Neural progenitor cell (in vitro differentiated cells): ENCODE measurements at regions not wholly inside any gene's neighbourhood (a gene's known extent, or its start where the extent isn't known, plus 50 kb on each side); places are given as distances from the start of the nearest gene placed in this dataset.

ENCODE experiments used
- DNase-seq: peaks from one replicate; pipeline ENCODE4 v3.0.0-alpha.2; 2016; ENCODE audit warnings: low spot score
- H2AFZ ChIP-seq: fragments of 200-600 bp; sonication (generic); replicated peaks from 2 replicates; pipeline ENCODE4 v1.6.1; 2016; ENCODE audit warnings: antibody characterized with exemption
- H3F3A ChIP-seq: fragments of 200-600 bp; sonication (generic); 2 replicates; pipeline ENCODE4 v1.6.1; 2016; ENCODE audit warnings: antibody characterized with exemption, low read depth
- H3K27ac ChIP-seq: fragments of 200-600 bp; sonication (generic); 2 replicates; pipeline ENCODE4 v1.5.1; 2016; ENCODE audit warnings: mild to moderate bottlenecking
- H3K27me3 ChIP-seq: fragments of 200-600 bp; sonication (generic); 2 replicates; pipeline ENCODE4 v1.6.1; 2016; ENCODE audit warnings: mild to moderate bottlenecking, moderate library complexity
- H3K36me3 ChIP-seq: fragments of 200-600 bp; sonication (generic); 2 replicates; pipeline ENCODE4 v1.5.1; 2016
- H3K4me1 ChIP-seq: fragments of 200-600 bp; sonication (generic); 2 replicates; pipeline ENCODE4 v1.6.1; 2016; ENCODE audit warnings: mixed run types
- H3K4me2 ChIP-seq: fragments of 200-600 bp; sonication (generic); 2 replicates; pipeline ENCODE4 v1.6.1; 2016
- H3K4me3 ChIP-seq: fragments of 200-600 bp; sonication (generic); 2 replicates; pipeline ENCODE4 v1.5.1; 2016
- H3K79me2 ChIP-seq: fragments of 200-600 bp; sonication (generic); 2 replicates; pipeline ENCODE4 v1.6.1; 2016; ENCODE audit warnings: low read depth
- H3K9ac ChIP-seq: fragments of 200-600 bp; sonication (generic); 2 replicates; pipeline ENCODE4 v1.6.1; 2016
- H3K9me3 ChIP-seq: fragments of 200-600 bp; sonication (generic); 2 replicates; pipeline ENCODE4 v1.5.1; 2016; ENCODE audit warnings: low read depth
- H4K20me1 ChIP-seq: fragments of 200-600 bp; sonication (generic); 2 replicates; pipeline ENCODE4 v1.6.1; 2016; ENCODE audit warnings: low read depth
- H3K27ac Mint-ChIP-seq: 3 replicates; pipeline ENCODE4 v1.8.0; 2021; ENCODE audit warnings: mixed read lengths
- H3K27me3 Mint-ChIP-seq: 2 replicates; pipeline ENCODE4 v1.8.0; 2022; ENCODE audit warnings: low read depth, mild to moderate bottlenecking, inconsistent platforms, moderate library complexity, mixed read lengths; ENCODE audit not compliant: insufficient read depth
- H3K36me3 Mint-ChIP-seq: 3 replicates; pipeline ENCODE4 v1.8.0; 2021; ENCODE audit warnings: mixed read lengths
- H3K4me1 Mint-ChIP-seq: 3 replicates; pipeline ENCODE4 v1.8.0; 2021; ENCODE audit warnings: mixed read lengths
- H3K4me3 Mint-ChIP-seq: 3 replicates; pipeline ENCODE4 v1.8.0; 2021; ENCODE audit warnings: mild to moderate bottlenecking, moderate library complexity, mixed read lengths
- H3K9me3 Mint-ChIP-seq: 3 replicates; pipeline ENCODE4 v1.8.0; 2020; ENCODE audit warnings: mixed read lengths
- EZH2 ChIP-seq: fragments of 200-600 bp; sonication (generic); IDR thresholded peaks from 2 replicates; pipeline ENCODE4 v1.6.1; 2017; ENCODE audit warnings: antibody characterized with exemption, mild to moderate bottlenecking, moderate library complexity
- EZH2phosphoT487 ChIP-seq: fragments of 200-600 bp; sonication (generic); IDR thresholded peaks from 2 replicates; pipeline ENCODE4 v1.6.1; 2017; ENCODE audit warnings: antibody characterized with exemption
- TF ChIP-seq, protein P1 (sequence below): fragments of 200-600 bp; sonication (generic); IDR thresholded peaks from 2 replicates; pipeline ENCODE4 v1.5.1; 2017; ENCODE audit warnings: antibody characterized with exemption, mild to moderate bottlenecking

DNA sequence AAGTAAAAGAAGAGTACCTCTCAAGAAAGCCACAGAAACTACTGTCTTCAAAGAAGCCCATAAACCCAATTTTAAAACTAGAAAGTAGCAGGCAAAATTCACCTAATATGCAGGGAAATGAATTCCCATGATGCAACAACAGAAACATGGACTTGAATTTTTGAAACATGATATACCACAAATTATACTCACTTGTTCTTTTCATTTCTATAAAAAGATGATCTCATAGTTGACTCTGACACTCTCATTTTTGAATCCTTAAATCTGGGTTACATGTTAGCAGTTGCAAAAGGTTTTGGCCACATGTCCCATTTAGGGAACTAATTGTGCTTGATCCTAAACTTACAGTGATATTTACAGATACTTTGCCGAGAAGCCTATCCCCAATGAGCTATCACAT is 1130.8 kb downstream of the FAT4 start:
- Histone ChIP-seq H3F3A (no peaks in the 10 kb centered on the region), H3K4me1 (peaks cover 11% of the 10 kb centered on the region), H3K4me3 (no peak overlapping the region), H3K27ac (no peak overlapping the region), H3K79me2 (no peaks in the 10 kb centered on the region), H4K20me1 (no peaks in the 10 kb centered on the region), H3K9me3 (no peaks in the 10 kb centered on the region), H2AFZ (peak overlapping the region; percentile 42), H3K9ac (no peak overlapping the region), H3K36me3 (no peaks in the 10 kb centered on the region), H3K4me2 (no peak overlapping the region), H3K27me3 (no peaks in the 10 kb centered on the region)
- H3K4me1 Mint-ChIP-seq: peaks cover 21% of the 10 kb centered on the region
- no peak for DNase-seq
- TF ChIP-seq, protein P1, sequence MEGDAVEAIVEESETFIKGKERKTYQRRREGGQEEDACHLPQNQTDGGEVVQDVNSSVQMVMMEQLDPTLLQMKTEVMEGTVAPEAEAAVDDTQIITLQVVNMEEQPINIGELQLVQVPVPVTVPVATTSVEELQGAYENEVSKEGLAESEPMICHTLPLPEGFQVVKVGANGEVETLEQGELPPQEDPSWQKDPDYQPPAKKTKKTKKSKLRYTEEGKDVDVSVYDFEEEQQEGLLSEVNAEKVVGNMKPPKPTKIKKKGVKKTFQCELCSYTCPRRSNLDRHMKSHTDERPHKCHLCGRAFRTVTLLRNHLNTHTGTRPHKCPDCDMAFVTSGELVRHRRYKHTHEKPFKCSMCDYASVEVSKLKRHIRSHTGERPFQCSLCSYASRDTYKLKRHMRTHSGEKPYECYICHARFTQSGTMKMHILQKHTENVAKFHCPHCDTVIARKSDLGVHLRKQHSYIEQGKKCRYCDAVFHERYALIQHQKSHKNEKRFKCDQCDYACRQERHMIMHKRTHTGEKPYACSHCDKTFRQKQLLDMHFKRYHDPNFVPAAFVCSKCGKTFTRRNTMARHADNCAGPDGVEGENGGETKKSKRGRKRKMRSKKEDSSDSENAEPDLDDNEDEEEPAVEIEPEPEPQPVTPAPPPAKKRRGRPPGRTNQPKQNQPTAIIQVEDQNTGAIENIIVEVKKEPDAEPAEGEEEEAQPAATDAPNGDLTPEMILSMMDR: no peak
- TF ChIP-seq EZH2phosphoT487: no peak
- TF ChIP-seq EZH2: no peak
- no peak overlapping the region for H3K4me3 Mint-ChIP-seq
- no peaks in the 10 kb centered on the region for H3K9me3 Mint-ChIP-seq
- H3K27ac Mint-ChIP-seq: no peak overlapping the region
- no peaks in the 10 kb centered on the region for H3K27me3 Mint-ChIP-seq
- H3K36me3 Mint-ChIP-seq: no peaks in the 10 kb centered on the region

DNA sequence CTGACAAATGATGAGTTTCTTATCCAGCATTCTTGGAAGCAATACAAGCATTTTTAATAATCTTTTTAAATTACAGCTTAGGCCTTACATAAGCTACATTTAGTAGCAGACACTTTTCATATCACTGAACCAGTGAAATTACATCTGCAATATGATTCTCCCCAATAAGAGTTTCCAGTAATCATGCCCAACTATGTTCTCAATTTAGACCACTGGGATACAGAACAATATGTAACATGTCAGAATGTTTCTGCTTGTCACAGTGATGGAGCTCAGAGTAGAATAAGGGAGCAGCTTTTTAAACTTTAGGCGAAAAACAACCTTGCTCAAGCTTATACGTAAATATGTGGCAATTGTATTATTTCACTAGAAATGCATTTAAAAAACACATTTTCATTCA is 1132.2 kb downstream of the FAT4 start:
- Mint-ChIP-seq H3K4me1 (peaks cover 11% of the 10 kb centered on the region), H3K9me3 (no peaks in the 10 kb centered on the region), H3K4me3 (no peak overlapping the region), H3K36me3 (no peaks in the 10 kb centered on the region), H3K27me3 (no peaks in the 10 kb centered on the region), H3K27ac (no peak overlapping the region)
- TF ChIP-seq, protein P1: no peak
- TF ChIP-seq EZH2: no peak
- no peak for TF ChIP-seq EZH2phosphoT487
- Histone ChIP-seq H3K9me3 (no peaks in the 10 kb centered on the region), H3K4me1 (no peaks in the 10 kb centered on the region), H3F3A (no peaks in the 10 kb centered on the region), H3K4me2 (no peak overlapping the region), H3K4me3 (no peak overlapping the region), H2AFZ (no peak overlapping the region), H3K79me2 (no peaks in the 10 kb centered on the region), H3K27ac (no peak overlapping the region), H3K27me3 (no peaks in the 10 kb centered on the region), H3K9ac (no peak overlapping the region), H3K36me3 (no peaks in the 10 kb centered on the region), H4K20me1 (no peaks in the 10 kb centered on the region)
- no peak for DNase-seq

DNA sequence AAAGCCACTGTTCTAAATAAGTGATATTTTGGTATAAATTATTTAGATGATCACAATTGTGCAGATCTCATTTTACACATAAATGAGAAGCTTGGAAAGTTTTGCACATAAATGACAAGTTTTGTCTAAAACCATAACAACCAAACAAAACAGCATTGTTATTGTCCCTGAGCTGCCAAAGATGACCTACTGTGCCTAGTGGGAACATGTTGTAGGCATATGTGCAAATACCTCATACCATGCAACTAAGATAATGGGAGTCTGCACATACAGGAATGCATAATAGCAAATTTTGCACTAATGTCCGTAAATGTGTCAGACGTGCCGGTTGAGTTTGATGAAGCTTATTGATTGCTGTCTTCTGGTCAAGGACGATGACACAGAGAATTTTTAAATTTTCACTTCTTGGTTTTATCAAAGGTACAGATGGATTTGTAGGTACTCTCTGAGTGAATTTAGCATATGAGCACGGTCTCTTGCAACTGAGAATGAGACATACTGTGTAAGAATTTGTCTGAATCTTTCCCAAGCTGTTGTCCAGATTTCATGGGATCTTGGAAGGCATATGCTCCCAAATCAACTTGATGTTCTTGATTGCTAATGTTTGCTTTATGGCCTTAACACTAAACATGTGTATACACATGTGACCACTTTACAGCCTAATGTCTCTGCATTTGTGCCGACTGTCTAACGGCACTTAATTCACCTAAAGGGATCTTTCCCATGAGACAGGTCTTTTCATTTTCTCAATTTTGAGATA is 1133.5 kb downstream of the FAT4 start:
- Histone ChIP-seq H3K4me2 (no peak overlapping the region), H3K4me3 (no peak overlapping the region), H3F3A (no peaks in the 10 kb centered on the region), H3K9me3 (no peaks in the 10 kb centered on the region), H3K9ac (no peak overlapping the region), H3K4me1 (no peaks in the 10 kb centered on the region), H3K36me3 (no peaks in the 10 kb centered on the region), H4K20me1 (no peaks in the 10 kb centered on the region), H3K27ac (no peak overlapping the region), H3K27me3 (no peaks in the 10 kb centered on the region), H2AFZ (no peak overlapping the region), H3K79me2 (no peaks in the 10 kb centered on the region)
- Mint-ChIP-seq H3K27ac (no peak overlapping the region), H3K36me3 (no peaks in the 10 kb centered on the region), H3K27me3 (no peaks in the 10 kb centered on the region), H3K9me3 (no peaks in the 10 kb centered on the region), H3K4me3 (no peak overlapping the region), H3K4me1 (peaks cover 9% of the 10 kb centered on the region)
- DNase-seq: no peak
- TF ChIP-seq, protein P1: no peak
- no peak for TF ChIP-seq EZH2
- no peak for TF ChIP-seq EZH2phosphoT487
